Medulla oblongata (tissue), 1 donor: ENCODE measurements at regions not wholly inside any gene's neighbourhood (a gene's known extent, or its start where the extent isn't known, plus 50 kb on each side); places are given as distances from the start of the nearest gene placed in this dataset.

Source experiments
- DNase-seq: peaks from one replicate; pipeline ENCODE4 v3.0.0-alpha.2; 2015; ENCODE audit errors: extremely low spot score

DNA sequence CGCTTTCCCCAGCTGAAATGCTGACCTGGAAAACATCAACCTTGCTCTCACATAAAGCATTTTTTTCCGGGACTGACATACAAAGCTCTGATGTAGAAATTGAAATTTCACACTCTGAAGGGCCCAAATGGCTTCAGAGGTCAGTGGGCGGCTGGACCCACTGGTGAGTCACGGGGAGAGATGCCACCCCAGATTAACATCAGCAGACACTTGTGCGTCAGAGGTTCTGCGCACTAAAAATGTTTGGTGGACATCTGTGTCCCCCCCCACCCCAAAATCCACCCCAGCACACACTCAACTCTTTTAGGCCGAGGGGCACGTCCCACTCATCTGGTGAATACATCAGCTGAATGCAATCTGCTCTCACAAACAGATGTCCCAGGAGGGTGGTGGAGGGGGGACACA, 208.9 kb downstream of the ASB1 start:
- no peak for DNase-seq

DNA sequence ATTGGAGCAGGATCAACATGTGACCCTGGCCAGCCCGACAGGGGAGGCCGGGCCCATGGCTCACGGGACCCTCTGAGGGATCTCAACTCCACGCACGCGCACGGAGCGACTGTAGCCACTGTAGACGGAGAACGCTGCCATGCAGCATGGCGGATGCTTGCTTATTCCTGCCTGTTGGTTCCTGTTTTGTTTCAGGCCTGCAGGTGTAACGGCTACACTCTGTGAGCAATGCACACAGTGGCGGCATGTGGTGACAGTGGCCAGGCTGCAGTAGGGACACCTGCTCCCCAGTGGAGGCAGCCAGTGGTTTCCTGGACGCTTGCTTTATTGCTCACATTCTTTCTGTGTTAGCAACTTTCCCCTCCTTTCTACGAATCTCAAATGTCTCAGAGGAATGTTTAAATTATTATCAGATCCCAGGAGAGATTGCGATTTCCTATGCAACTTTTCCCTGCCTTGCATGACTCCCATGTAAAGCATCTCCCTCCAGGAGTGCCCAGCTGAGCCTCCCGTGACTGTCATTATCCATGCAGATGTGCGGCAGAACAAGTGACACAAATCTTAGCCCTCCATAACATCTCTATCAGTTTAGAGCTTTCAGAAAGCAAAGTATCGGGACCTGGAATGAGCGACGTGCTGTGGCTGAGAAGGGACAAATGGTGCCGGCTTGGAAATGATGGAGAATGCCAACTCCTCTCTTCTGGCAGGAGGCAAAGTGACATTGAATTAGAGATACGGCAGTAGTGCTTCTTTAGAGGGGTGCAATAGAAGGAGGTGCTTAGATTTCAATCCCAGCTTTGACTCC, 209.7 kb downstream of the ASB1 start:
- DNase-seq = no peak

DNA sequence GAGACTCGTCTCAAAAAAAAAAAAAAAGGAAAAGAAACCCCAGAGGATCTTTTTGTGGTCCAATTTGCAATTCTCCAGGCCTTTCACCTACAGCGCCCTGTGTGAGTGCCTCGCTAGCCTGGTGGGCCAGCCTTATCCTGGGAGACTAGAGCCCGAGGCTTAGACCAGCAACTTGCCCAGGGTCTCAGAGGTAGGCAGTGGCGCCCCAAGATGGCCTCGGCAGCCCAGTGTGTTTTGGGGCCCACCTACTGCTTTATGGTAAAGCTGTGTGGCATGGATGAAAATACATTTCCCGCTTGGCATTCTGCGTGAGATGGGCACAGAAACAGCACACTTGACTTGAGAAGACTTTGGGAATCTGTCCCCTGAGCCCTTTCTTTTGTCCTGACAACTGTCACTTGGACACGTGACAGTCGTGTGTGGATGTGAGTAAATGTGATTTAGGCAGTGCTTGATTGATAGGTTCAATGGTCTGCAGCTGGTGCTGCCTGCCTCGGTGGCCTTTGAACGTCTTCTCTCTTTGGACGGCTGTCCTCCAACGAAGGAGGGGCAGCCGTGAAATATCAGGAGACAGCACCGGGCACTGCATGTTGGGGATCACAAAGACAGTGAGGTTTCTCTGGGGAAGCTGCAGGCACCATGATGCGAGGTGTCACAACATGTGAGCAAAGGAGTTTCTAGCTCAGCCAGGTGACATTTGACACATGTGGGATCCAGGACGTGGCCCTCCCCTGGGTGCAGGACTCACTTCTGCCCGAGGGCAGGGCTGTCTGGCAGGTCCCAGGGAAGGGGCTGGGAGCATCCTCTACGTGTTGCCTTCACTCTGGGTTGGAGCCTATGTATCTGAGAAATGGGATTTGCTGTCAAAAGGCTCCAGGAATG, 209.5 kb upstream of the TWIST2 start:
- DNase-seq = no peak

DNA sequence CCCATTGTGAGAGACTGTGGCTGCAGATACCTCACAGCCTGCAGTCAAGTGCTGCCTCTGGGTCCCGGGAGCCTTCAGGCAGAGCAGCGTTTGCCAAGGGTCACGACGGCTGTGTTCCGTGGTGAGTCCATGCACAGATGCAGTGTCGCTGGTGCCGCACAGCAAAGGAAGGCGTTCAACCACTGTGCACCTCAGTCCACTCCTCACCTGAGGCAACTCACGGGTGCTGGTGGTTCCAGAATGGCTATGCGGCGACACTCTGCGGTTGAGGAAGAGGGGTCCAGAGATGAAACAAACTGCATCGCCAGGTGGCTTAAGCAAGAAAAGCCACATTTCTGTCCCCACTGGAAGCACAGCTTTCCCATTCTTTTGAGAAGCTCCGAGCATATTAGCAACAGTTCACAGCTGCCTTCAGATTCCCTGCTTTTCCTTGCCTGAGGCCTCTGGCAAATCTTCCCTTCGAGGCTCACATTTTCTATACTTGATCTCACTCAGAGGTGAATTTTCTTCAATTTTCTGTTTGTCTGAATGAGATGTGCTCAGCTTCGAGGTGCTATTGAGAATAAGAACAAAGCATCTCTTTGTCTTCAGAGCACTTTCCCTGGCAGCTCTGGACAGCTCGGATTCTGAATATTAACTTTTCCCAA, 208.8 kb upstream of the TWIST2 start:
- DNase-seq = no peak

DNA sequence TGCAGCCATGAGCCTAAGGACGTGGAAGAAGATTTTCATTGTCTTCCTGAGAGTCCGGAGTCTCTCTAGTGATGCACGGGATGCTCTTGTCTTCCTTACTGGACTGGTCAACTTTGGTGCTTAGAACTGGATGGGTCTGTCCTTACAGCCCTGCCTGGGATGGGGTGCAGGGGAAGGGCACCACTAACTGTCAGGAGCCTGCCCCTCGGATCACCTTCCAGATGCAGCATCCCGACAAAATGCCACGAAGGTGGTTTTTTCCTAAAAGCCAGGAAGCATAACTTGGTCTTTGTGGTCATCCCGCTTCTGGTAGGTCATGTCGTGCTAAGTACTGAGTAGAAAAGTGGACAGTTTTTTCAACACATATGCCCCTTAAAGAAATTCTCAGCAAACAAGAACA, 207.4 kb upstream of the TWIST2 start:
- no peak for DNase-seq

DNA sequence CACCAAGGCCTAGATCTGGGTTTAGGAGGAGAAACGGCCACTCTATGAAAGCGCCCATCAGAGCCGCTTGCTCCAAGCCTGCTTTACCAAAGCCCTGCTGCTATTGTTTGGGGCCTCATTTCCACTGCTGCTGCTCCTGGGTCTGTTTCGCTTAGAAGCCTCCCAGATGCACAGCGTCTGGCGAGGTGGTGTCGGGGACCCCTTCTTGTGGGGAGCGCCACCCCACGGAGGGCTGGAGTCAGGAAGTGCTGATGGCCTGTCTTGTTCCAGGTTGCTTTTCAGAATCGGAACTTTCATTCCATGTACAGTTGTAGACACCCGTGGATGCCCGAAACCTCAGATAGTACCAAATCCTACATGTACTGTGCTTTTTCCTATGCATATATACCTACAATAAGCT, 204.9 kb upstream of the TWIST2 start:
- DNase-seq = no peak

DNA sequence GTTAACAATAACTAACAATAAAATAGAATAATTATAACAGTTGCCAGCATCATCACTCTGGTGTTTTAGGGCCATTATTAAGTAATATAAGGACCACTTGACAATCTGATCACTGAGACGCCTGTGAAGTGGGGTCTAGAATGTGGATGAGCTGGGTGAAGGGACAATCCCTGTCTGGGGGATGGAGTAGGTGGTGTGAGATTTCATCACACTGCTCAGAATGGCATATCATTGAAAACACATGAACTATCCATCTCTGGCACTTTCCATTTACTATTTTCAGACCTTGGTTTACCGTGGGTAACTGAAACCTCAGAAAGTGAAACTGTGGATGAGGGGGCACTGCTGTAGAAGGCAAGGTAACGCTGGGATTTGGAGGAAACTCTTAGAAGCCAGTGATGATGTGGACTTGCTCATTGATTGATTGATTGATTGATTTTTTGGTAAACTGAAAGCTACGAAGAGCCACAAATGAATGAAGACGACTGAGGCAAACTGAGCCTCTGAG, 204.4 kb upstream of the TWIST2 start:
- no peak for DNase-seq

DNA sequence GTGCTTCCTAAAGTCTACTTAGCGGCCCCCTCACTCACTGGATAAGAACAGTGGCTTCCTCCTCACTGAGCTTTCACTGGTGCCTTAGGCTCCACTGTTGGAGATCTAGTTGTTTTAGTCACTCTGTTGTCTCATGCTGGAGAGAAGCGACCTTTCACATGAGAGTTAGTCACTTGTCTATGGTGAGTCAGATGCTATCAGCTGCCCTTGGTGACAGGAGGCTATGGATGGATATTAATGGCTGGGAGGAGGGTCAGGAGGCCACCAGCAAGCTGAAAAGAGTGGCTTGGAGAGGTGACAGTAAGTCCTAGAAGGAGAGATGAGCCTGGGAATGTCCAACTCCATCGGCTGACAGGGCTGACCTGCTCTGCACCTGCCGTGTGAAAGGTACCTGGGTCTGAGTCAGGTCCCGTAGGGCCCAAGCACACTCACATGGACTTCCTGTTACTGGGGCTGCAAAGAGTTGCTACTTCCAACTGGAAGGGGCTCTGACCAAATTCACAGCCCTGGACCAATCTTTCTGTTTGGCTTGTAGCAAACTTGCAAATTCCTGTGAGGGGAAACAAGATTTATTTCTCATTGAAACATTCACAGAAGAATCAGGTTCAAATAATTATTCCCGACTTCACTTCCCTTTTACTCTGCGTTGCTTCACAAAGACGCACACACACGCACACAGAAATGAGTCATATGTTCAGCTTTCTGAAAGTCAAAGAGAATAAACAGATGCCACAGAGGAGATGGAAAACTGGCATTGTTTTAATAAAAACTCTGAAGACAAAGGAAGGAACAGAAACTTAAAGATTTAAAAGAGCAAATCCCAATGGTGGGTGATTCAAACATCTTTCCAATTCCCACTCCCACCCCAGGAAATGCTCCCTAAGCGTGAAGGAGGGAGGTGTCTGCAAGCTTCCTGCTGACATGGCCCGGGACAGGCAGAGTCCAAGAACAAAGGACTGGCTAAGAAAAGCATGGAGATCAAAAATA, 203.5 kb upstream of the TWIST2 start:
- DNase-seq = no peak

DNA sequence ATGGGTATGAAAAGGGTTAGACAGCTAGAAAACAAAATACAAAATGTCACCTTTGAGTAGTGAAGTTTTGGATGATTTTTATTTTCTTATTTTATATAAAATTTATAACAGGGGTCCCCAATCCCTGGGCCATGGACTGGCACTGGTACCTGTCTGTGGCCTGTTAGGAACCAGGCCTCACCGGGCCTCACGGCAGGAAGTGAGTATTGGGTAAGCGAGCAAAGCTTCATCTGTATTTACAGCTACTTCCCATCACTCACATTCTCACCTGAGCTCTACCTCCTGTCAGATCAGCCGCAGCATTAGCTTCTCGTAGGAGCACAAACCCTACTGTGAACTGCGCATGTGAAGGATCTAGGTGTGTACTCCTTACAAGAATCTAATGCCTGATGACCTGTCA, 202.8 kb upstream of the TWIST2 start:
- no peak for DNase-seq

DNA sequence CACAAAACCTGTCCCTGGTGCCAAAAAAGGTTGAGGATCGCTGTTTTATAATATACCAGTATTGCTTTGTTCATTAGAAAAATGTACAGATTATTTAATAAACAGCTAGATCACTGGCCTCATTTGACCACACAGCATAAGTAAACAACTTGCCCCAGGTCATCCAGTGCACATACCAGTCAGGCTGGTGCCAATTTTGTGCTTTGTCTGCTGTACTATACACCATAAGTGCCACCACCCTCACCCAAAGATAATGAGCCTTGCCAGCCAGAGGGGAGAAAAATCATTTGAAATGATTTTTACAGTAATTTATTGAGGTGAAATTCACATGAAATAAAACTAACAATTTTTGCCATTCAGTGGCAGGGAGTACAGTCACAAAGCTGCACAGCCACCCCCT, 202.2 kb upstream of the TWIST2 start:
- DNase-seq = no peak

DNA sequence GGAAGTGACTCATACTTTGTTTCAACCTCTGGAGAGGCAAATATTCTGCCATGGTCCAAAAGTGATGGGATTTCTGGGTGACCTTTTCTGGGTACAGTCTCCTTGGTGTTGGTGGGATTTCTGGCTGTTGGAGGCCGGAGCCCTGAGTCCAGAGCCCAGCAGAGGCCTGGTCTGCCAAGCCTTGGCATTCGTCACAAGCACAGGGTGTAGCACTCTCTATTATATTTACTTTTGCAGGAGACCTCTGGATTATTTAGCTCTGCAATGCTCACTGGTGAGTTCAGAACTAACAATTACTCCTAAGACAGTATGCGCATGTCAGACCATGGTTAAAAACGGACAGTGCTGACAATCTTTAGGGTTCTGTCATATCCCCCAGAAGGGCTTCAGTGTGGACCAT, 201.6 kb upstream of the TWIST2 start:
- DNase-seq = no peak

DNA sequence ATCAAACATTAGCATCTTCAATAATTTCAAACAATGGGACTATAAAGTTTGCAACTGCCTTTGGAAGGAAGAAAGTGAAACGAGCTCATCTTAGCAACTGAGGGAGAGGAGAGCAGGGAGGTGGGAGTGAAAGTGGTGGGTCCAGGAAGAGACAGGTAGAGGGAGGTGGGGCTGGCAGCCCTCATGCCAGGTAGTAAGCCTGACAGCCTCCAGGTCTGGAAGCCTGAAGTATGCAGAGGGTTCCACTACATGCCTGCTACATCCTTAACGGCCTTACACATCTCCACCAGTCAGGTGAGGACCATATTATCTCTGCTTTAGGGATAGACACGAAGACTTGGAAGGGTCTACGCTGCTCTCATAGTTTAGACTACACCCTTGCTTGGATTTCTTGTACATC, 201.1 kb upstream of the TWIST2 start:
- DNase-seq = no peak

DNA sequence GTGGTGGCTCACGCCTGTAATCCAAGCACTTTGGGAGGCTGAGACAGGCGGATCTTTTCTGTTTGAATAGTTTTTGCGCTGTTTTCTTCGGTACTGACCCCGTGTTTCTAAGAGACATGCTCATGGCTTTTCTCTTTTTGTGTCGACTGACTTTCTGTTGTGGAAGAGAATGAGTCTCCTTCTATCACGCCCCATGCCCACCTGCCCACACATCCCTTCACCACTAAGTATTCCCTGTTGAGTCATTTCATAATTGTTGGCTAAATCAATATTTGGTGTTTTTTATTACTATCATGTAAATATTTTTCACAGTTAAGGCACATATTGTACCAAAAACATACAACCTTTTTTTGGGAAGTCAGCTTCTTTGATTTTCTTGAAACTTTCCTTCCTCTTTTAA, 198.8 kb upstream of the TWIST2 start:
- DNase-seq = no peak

DNA sequence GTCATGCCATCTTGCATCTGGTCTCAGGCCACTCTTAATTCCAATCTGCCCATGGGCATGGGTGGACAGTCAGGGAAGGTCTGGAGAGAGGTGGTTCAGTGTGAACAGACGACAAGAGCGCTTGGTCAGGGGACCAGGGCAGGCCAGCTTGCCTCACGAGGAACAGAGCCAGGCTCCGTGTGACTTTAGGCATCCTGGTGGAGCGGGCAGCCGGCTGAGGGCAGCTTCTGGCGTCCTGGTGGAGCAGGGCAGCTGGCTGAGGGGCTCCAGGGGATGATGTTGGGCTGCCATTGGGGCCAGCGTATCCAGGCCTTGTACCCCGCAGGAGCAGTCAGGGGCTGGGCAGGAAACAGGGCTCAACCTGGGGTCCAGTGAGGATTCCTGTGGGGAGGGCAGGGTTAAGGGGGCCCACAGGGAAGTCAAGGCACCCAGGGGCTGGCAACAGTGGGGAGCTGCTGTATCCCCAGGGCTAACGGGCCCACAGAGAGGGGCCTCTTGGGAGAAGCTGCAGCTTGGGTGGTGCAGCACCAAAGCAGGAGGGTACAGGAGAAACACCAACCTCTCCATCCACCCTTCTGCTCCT, 197.9 kb upstream of the TWIST2 start:
- no peak for DNase-seq

DNA sequence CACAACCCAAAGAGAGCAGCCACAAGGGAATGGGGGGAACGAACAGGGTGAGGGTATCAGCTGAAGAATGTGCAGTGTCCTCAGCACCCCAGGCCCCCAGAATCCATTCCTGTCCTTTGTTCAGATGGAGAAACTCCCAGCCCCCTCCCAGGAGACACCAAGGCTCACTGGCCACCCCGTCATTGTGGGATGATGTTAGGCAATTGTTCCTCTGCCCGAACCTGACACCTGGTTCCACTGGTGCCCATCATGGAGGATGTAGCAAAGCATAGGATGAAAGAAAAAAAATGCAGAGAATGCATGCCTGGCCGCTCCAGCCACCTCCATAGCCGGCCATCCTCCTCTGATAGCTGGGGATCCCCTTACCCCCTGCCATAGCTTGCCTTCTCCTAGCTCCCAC, 197.3 kb upstream of the TWIST2 start:
- no peak for DNase-seq

DNA sequence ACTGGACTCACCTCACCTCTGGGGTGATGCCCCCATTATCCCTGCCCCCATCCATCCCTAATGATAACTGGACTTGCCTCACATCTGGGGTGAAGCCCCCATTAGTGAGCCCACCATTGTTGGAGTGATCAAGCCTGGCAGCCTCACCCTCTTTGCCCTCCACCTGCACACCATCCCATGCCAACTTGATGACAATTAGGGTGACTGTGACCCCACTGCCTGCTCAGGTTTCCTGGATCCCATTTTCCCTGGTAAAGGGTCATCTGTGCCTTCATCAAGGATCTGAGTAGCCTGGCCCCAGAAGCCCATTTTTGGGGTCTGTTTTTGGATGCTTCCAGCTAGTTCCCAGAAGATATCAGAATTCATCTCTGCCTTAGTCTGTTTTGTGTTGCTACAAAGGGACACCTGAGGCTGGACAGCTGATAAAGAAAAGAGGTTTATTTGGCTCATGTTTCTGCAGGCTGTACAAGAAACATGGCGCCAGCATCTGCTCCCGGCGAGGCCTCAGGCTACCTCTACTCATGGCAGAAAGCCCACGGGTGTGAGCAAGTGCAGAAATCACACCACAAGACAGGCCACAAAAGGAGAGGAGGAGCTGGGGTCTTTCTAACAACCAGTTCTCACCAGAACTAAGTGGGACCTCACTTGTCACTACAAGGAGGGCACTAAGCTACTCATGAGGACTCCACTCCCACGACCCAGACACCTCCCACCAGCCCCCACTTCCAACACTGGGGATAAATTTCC, 196.4 kb upstream of the TWIST2 start:
- DNase-seq = no peak

DNA sequence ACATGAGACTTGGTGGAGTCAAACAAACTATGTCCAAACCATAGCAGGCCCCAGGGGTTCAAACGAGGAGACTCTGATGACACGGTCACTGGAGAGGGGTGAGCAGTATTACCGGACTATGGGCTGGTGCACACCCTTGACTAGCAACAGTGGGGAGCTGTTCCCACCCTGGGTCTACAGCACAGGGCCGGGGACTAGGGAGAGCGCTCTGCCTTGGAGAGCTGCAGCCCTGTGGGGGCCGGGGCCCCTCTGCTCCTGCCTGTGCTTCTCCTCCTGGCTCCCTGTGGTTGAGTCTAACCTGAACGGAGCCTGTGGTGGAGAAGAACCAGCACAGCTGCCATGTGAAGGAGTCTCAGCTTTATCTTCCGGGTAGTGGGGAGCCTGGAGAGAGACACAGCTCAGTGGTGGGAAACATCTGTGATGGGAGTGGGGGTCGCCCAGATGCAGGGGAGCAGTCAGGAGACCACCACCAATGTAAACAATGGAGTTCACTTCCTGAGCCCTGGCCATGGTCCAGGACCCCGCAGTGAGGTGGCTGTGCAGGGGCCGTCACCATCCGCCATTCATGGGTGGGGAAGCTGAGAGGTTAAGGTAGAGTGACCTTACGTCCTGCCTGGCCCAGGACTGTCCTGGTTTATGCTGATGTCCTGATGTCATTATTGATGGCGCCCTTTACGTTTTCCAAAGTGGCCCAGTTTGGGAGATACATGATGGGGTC, 195.7 kb upstream of the TWIST2 start:
- no peak for DNase-seq

DNA sequence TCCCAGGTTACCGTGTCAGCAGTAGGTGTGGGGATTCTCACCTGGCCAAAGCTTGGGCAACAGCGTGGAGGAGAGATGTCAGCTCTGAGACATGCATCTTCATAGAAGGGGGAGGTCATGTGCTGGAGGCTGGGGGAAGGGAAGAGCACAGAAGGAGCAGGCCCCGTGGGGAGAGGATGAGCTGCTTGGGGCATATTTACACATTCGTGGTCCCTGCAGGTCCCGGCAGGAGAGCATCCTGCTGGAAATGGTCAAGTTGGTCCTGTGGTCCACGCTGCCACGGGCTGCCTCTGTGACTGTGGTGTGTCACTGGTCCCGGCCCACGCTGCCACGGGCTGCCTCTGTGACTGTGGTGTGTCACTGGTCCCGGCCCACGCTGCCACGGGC, 195.1 kb upstream of the TWIST2 start:
- DNase-seq = no peak

DNA sequence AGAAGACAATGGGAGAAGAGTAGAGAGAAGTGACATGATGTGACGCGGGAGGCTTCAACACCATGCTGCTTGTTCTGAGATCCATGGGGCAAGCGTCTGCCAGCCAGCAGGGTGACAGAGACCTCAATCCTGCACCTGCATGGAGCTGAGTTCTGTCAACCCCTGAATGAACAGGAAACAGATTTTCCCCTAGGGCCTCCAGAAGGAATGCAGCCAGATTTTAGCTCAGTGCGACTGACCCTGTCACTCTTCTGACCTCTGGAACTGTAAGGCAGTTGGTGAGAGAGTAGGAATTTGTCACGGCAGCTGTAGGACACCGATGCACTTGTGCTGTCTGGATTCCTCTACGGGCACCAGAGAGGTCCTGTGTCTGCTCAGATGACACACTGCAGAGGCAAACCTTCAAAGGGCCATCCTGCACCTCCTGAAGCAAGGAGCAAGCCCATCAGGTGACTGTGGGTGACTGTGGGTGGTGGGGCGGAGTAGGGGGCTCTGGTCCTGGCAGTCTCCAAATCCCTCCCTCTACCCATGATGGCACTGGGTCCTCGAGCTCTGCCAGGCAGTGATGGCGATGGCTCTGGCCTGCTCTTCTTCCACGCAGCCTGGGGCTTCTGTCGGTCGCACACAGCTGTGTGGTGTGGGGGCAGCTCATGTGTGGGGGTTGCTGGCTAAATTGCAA, 194.3 kb upstream of the TWIST2 start:
- DNase-seq = no peak
